HG03520 (cell line): ENCODE measurements at regions not wholly inside any gene's neighbourhood (a gene's known extent, or its start where the extent isn't known, plus 50 kb on each side); places are given as distances from the start of the nearest gene placed in this dataset.
"Not testable (repeated sequence)": the region's sequence is repeated elsewhere in the genome, so short reads cannot be mapped to it uniquely, and the experiment has no call there.

Source experiments
- ATAC-seq: cut with Tn5 transposase; IDR thresholded peaks from one replicate; pipeline ENCODE4 v1.9.1; 2021; ENCODE audit warnings: mild to moderate bottlenecking, moderate library complexity; ENCODE audit not compliant: unreplicated experiment

GRCh38 chrX:128805236-128805635 lies 718.1 kb downstream of the SMARCA1 start:
- no peak for ATAC-seq

GRCh38 chrX:128804828-128805227 lies 718.5 kb downstream of the SMARCA1 start:
- ATAC-seq: no peak

- ATAC-seq: no peak
Observed at GRCh38 chrX:128800138-128800537, 723.2 kb downstream of the SMARCA1 start.

GRCh38 chrX:128783139-128783538 lies 730.9 kb upstream of the ACTRT1 start:
- not testable (repeated sequence) for ATAC-seq

- no peak for ATAC-seq
Observed at GRCh38 chrX:128781506-128781905, 729.3 kb upstream of the ACTRT1 start.

- no peak for ATAC-seq
Observed at GRCh38 chrX:128780934-128781333, 728.7 kb upstream of the ACTRT1 start.

- ATAC-seq: no peak
Observed at GRCh38 chrX:128769495-128769894, 717.3 kb upstream of the ACTRT1 start.

- no peak for ATAC-seq
Observed at GRCh38 chrX:128759745-128760144, 707.5 kb upstream of the ACTRT1 start.

- no peak for ATAC-seq
Observed at GRCh38 chrX:128759177-128759576, 707.0 kb upstream of the ACTRT1 start.

- no peak for ATAC-seq
Observed at GRCh38 chrX:128754130-128754529, 701.9 kb upstream of the ACTRT1 start.

- no peak for ATAC-seq
Observed at GRCh38 chrX:128739539-128739938, 687.3 kb upstream of the ACTRT1 start.

GRCh38 chrX:128728943-128729342 lies 676.7 kb upstream of the ACTRT1 start:
- no peak for ATAC-seq

- no peak for ATAC-seq
Observed at GRCh38 chrX:128717635-128718578, 665.7 kb upstream of the ACTRT1 start.

GRCh38 chrX:128714425-128714824 lies 662.2 kb upstream of the ACTRT1 start:
- no peak for ATAC-seq

GRCh38 chrX:128699716-128700285 lies 647.6 kb upstream of the ACTRT1 start:
- no peak for ATAC-seq

GRCh38 chrX:128698573-128699181 lies 646.5 kb upstream of the ACTRT1 start:
- ATAC-seq: no peak

GRCh38 chrX:128691872-128692271 lies 639.7 kb upstream of the ACTRT1 start:
- ATAC-seq: no peak

- ATAC-seq: no peak
Observed at GRCh38 chrX:128685387-128685786, 633.2 kb upstream of the ACTRT1 start.

GRCh38 chrX:128676651-128677050 lies 624.4 kb upstream of the ACTRT1 start:
- no peak for ATAC-seq

GRCh38 chrX:128674326-128675086 lies 622.3 kb upstream of the ACTRT1 start:
- ATAC-seq: not testable (repeated sequence)

GRCh38 chrX:128664211-128664610 lies 612.0 kb upstream of the ACTRT1 start:
- ATAC-seq: no peak
